HCT116 (cell line): ENCODE measurements at regions not wholly inside any gene's neighbourhood (a gene's known extent, or its start where the extent isn't known, plus 50 kb on each side); places are given as distances from the start of the nearest gene placed in this dataset.

Experiments used
- CEBPB ChIP-seq: IDR thresholded peaks from 2 replicates; pipeline ENCODE4 v1.6.1; 2012; ENCODE audit warnings: low read depth
- CTCF ChIP-seq, 3 experiments: fragments of 200-600 bp in 1 of 3; sonication (generic) in 1 of 3; IDR thresholded peaks in 2 of 3; conservative IDR thresholded peaks in 1 of 3; 2 replicates each; pipeline ENCODE4 v1.5.1; 2012 to 2017; ENCODE audit warnings: low read depth in 2 of 3, low read length in 2 of 3, antibody characterized with exemption in 1 of 3, borderline replicate concordance in 1 of 3, control low read depth in 1 of 3, mild to moderate bottlenecking in 1 of 3, mixed read lengths in 1 of 3, mixed run types in 1 of 3, moderate library complexity in 1 of 3; ENCODE audit not compliant: insufficient read depth in 1 of 3
- EGR1 ChIP-seq: IDR thresholded peaks from 2 replicates; pipeline ENCODE4 v1.6.1; 2012; ENCODE audit warnings: low read depth
- ELF1 ChIP-seq: IDR thresholded peaks from 2 replicates; pipeline ENCODE4 v1.6.1; 2012; ENCODE audit warnings: low read depth, borderline replicate concordance
- EZH2 ChIP-seq: fragments of 200-600 bp; sonication (generic); IDR thresholded peaks from 2 replicates; pipeline ENCODE4 v1.6.1; 2017; ENCODE audit warnings: antibody characterized with exemption, mixed run types
- EZH2phosphoT487 ChIP-seq: fragments of 200-600 bp; IDR thresholded peaks from 2 replicates; pipeline ENCODE4 v1.6.1; 2018; ENCODE audit warnings: antibody characterized with exemption, borderline replicate concordance
- POLR2AphosphoS5 ChIP-seq: IDR thresholded peaks from 2 replicates; pipeline ENCODE4 v1.6.1; 2011; ENCODE audit warnings: mild to moderate bottlenecking, low read depth, low read length, moderate library complexity
- RAD21 ChIP-seq: IDR thresholded peaks from 2 replicates; pipeline ENCODE4 v1.6.1; 2012; ENCODE audit warnings: low read depth, mild to moderate bottlenecking
- SIN3A ChIP-seq: IDR thresholded peaks from 2 replicates; pipeline ENCODE4 v1.6.1; 2012; ENCODE audit warnings: low read depth
- TCF7L2 ChIP-seq: IDR thresholded peaks from 2 replicates; pipeline ENCODE4 v1.7.0; 2011; ENCODE audit warnings: borderline replicate concordance, inconsistent platforms; ENCODE audit not compliant: insufficient read depth, insufficient read length; ENCODE audit errors: extremely low read depth
- TF ChIP-seq, protein P1 (sequence below): IDR thresholded peaks from 2 replicates; pipeline ENCODE4 v1.6.1; 2012; ENCODE audit warnings: low read depth

DNA sequence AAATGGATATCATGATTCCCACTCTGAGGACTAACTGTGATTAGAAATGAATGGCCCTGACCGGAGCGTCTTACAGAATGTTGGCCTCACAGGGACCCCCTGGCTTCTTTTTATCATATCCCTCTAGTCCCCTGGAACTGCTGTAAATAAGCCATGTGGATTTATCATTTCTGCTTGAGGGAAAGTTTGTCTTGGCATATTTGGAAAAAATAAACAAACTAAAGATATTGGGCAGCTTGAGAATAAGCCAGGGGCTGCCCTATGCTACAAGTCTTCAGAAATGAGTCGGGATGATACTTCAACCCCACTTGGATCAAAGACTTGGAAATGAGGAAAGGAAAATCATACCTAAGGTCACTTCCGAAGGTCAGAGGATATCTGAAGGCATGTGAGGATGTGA lies 179.1 kb downstream of the THBS2 start:
- TF ChIP-seq TCF7L2: no peak
- no peak for TF ChIP-seq EZH2
- no peak for TF ChIP-seq EZH2phosphoT487
- TF ChIP-seq SIN3A: no peak
- TF ChIP-seq CTCF (IDR thresholded peaks at IDR 0.05 in 2 of 3, conservative IDR thresholded peaks at IDR 0.05 in 1 of 3; ENCODE audit: borderline replicate concordance in 1 of 3, insufficient read depth in 1 of 3, low read depth in 2 of 3, low read length in 2 of 3): no peak
- TF ChIP-seq EGR1: no peak
- no peak for TF ChIP-seq RAD21
- no peak for TF ChIP-seq CEBPB
- TF ChIP-seq POLR2AphosphoS5: no peak
- TF ChIP-seq ELF1: no peak
- TF ChIP-seq, protein P1, sequence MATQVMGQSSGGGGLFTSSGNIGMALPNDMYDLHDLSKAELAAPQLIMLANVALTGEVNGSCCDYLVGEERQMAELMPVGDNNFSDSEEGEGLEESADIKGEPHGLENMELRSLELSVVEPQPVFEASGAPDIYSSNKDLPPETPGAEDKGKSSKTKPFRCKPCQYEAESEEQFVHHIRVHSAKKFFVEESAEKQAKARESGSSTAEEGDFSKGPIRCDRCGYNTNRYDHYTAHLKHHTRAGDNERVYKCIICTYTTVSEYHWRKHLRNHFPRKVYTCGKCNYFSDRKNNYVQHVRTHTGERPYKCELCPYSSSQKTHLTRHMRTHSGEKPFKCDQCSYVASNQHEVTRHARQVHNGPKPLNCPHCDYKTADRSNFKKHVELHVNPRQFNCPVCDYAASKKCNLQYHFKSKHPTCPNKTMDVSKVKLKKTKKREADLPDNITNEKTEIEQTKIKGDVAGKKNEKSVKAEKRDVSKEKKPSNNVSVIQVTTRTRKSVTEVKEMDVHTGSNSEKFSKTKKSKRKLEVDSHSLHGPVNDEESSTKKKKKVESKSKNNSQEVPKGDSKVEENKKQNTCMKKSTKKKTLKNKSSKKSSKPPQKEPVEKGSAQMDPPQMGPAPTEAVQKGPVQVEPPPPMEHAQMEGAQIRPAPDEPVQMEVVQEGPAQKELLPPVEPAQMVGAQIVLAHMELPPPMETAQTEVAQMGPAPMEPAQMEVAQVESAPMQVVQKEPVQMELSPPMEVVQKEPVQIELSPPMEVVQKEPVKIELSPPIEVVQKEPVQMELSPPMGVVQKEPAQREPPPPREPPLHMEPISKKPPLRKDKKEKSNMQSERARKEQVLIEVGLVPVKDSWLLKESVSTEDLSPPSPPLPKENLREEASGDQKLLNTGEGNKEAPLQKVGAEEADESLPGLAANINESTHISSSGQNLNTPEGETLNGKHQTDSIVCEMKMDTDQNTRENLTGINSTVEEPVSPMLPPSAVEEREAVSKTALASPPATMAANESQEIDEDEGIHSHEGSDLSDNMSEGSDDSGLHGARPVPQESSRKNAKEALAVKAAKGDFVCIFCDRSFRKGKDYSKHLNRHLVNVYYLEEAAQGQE: no peak
